ENCODE measurements at regions not wholly inside any gene's neighbourhood (a gene's known extent, or its start where the extent isn't known, plus 50 kb on each side); places are given as distances from the start of the nearest gene placed in this dataset.

- Histone ChIP-seq H3K4me1 (replicated peaks in 1 of 2) (peaks cover 0 to 28% of the 10 kb centered on the region in 2 donors), H3K27me3 (no peaks in the 10 kb centered on the region), H3K4me3 (no peak overlapping the region), H3K9me3 (replicated peaks in 1 of 3) (no peaks in the 10 kb centered on the region), H3K27ac (peak overlapping the region in 2 of 5 donors; percentile 32 to 46), H3K36me3 (replicated peaks in 1 of 2) (no peaks in the 10 kb centered on the region)
- intact Hi-C loops (cut with DNase I) = no loop called here
- TF ChIP-seq POLR2A (IDR thresholded peaks at IDR 0.05) = no peak
- no peak for TF ChIP-seq CTCF (IDR thresholded peaks at IDR 0.05)
- 53 to 62% (median 55%) methylated on average over 5 of the region's 5 CpGs for WGBS, 4 donors
- DNase-seq = no peak
Measured at GRCh38 chr6:139983555-139984276, 609.3 kb upstream of the CITED2 start.

DNA sequence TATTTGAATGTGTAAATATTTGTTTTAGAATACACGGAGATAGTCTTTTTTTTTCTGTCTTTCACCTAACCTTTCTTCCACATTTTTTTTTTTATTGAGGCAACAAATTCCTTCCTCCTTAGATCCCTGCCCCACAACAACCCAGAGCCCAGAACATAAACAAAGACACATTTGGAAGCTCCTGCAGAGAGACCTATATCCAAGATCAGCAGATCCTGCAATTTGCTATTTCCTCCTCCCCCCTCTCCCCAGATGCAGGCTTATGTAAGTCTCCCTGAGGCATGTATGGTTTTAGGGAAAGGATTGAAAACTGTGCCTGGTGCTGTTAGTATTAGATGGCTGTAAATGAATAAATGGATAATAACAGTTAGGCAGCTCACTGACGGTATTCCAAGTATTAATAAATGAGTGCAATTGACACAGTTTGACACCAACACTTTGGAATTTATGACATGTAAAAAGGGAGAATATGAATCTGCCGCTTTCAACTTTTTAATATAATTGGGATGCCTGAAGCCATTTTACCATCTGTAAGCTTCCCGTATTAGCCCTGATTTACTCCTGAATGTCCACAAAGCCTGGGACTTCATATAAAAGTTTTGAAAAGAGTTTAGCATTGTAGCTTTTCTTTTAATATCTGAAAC, 608.3 kb upstream of the CITED2 start:
- DNase-seq = no peak
- H3K4me3 ChIP-seq = no peak overlapping the region
- no peaks in the 10 kb centered on the region for H3K27me3 ChIP-seq
- 55 to 60% (median 57%) methylated on average over 4 of the region's 4 CpGs for WGBS, 4 donors
- intact Hi-C loops (cut with DNase I) = no loop called here
- H3K4me1 ChIP-seq (replicated peaks in 1 of 2) = peaks cover 0 to 28% of the 10 kb centered on the region in 2 donors
- no peaks in the 10 kb centered on the region for H3K36me3 ChIP-seq (replicated peaks in 1 of 2)
- H3K27ac ChIP-seq = peak overlapping the region in 3 of 5 donors; percentile 8 to 46 (median 32)
- TF ChIP-seq POLR2A (IDR thresholded peaks at IDR 0.05) = no peak
- TF ChIP-seq CTCF (IDR thresholded peaks at IDR 0.05) = no peak
- H3K9me3 ChIP-seq (replicated peaks in 1 of 3) = no peaks in the 10 kb centered on the region

- Histone ChIP-seq H3K36me3 (replicated peaks in 1 of 2) (no peaks in the 10 kb centered on the region), H3K9me3 (replicated peaks in 1 of 3) (no peaks in the 10 kb centered on the region), H3K4me3 (no peak overlapping the region), H3K4me1 (replicated peaks in 1 of 2) (peaks cover 0 to 23% of the 10 kb centered on the region in 2 donors), H3K27ac (no peak overlapping the region), H3K27me3 (no peaks in the 10 kb centered on the region)
- intact Hi-C loops (cut with DNase I) = no loop called here
- WGBS, 4 donors = 0 to 26% (median 18%) methylated on average over 1 of the region's 1 CpG
- TF ChIP-seq CTCF (IDR thresholded peaks at IDR 0.05) (no peak), POLR2A (IDR thresholded peaks at IDR 0.05) (no peak)
- no peak for DNase-seq
Measured at GRCh38 chr6:139982195-139982594, 607.7 kb upstream of the CITED2 start.

- peaks cover 0 to 23% of the 10 kb centered on the region in 2 donors for H3K4me1 ChIP-seq (replicated peaks in 1 of 2)
- H3K36me3 ChIP-seq (replicated peaks in 1 of 2) = no peaks in the 10 kb centered on the region
Measured at GRCh38 chr6:139981768-139982181, 607.3 kb upstream of the CITED2 start.

More at GRCh38 chr6:139981768-139982181, 607.3 kb upstream of the CITED2 start:
- DNase-seq = no peak
- no peaks in the 10 kb centered on the region for H3K9me3 ChIP-seq (replicated peaks in 1 of 3)
- H3K4me3 ChIP-seq = no peak overlapping the region
- no peak overlapping the region for H3K27ac ChIP-seq
- H3K27me3 ChIP-seq = no peaks in the 10 kb centered on the region
- intact Hi-C loops (cut with DNase I) = no loop called here
- no peak for TF ChIP-seq POLR2A (IDR thresholded peaks at IDR 0.05)
- TF ChIP-seq CTCF (IDR thresholded peaks at IDR 0.05) = no peak
- 15 to 29% (median 26%) methylated on average over 5 of the region's 5 CpGs for WGBS, 4 donors
